ENCODE measurements at regions not wholly inside any gene's neighbourhood (a gene's known extent, or its start where the extent isn't known, plus 50 kb on each side); places are given as distances from the start of the nearest gene placed in this dataset.

- H3K36me3 ChIP-seq = no peaks in the 10 kb centered on the region
- peak; percentile 34 for DNase-seq
- H3K4me3 ChIP-seq = no peak overlapping the region
- H3K9me3 ChIP-seq = no peaks in the 10 kb centered on the region
- H3K27me3 ChIP-seq = no peaks in the 10 kb centered on the region
Observed at GRCh38 chr20:24736131-24736843, 212.8 kb upstream of the CST7 start.

DNA sequence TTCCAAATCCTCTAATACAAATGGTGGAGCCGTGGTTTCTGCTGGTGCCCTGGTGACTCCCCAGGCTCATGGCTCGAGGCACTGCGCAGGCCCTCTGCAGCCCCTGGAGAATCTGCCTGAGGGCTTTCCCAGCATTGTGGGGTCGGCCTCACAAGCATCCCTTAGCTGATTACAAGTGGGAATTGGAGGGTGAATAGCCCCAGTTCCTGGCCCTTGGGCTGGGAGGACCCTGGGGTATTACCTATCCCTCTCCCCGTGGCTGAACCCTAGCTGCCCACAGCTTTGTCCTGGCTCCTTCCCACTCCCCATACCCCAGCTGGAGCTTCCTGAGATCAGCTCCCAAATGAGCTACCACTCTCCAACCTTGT, 212.2 kb upstream of the CST7 start:
- Histone ChIP-seq H3K36me3 (no peaks in the 10 kb centered on the region), H3K4me3 (no peak overlapping the region)

GRCh38 chr20:24737212-24737850, 211.7 kb upstream of the CST7 start:
- H3K36me3 ChIP-seq = no peaks in the 10 kb centered on the region
- no peaks in the 10 kb centered on the region for H3K27me3 ChIP-seq
- H3K4me3 ChIP-seq = no peak overlapping the region
- H3K9me3 ChIP-seq = no peaks in the 10 kb centered on the region
- no peak for DNase-seq

More for the DNA sequence above, 212.2 kb upstream of the CST7 start:
- H3K27me3 ChIP-seq = no peaks in the 10 kb centered on the region
- H3K9me3 ChIP-seq = no peaks in the 10 kb centered on the region
- DNase-seq = no peak

DNA sequence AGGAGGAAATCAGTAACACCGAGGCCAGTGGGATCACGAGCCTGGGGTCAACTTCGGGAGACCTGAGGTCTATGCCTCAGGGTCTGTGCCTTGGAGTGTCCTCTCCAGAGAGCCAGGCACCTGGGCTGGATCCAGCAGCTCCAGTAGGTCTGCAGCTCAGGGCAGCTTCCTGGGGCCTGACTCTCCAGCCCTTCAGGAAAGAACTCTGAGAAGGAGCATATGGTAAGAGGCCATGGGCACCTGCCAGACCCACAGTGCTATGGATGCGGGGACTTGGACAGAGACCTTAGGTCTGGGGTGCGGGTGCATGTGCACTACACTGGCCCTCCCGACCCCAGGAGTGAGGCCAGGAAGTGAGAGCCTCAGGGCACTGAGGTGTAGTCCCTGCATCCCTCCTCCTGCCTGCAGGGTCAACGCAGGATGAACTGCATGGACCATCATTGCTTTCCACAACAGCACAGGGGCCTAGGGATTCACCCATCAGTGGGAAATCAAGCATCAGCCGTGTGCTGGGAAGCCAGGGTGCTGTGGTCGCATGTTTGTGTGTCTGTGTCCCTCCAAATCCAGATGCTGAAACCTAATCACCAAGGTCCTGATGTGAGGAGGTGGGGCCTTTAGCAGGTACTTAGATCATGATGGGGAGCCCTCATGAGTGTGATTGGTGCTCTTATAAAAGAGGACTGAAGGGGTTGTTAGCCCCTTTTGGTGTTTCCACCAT, 210.9 kb upstream of the CST7 start:
- no peak for DNase-seq
- Histone ChIP-seq H3K36me3 (no peaks in the 10 kb centered on the region), H3K9me3 (no peaks in the 10 kb centered on the region), H3K4me3 (no peak overlapping the region), H3K27me3 (no peaks in the 10 kb centered on the region)

- Histone ChIP-seq H3K36me3 (no peaks in the 10 kb centered on the region), H3K4me3 (no peak overlapping the region), H3K9me3 (no peaks in the 10 kb centered on the region), H3K27me3 (no peaks in the 10 kb centered on the region)
- no peak for DNase-seq
Observed at GRCh38 chr20:24738981-24739633, 210.0 kb upstream of the CST7 start.

- Histone ChIP-seq H3K4me3 (no peak overlapping the region), H3K36me3 (no peaks in the 10 kb centered on the region), H3K9me3 (no peaks in the 10 kb centered on the region), H3K27me3 (no peaks in the 10 kb centered on the region)
- no peak for DNase-seq
Observed at GRCh38 chr20:24739746-24740145, 209.3 kb upstream of the CST7 start.

- no peak overlapping the region for H3K4me3 ChIP-seq
- no peaks in the 10 kb centered on the region for H3K9me3 ChIP-seq
- DNase-seq = no peak
- H3K27me3 ChIP-seq = no peaks in the 10 kb centered on the region
- H3K36me3 ChIP-seq = no peaks in the 10 kb centered on the region
Observed at GRCh38 chr20:24741493-24742072, 207.5 kb upstream of the CST7 start.

DNA sequence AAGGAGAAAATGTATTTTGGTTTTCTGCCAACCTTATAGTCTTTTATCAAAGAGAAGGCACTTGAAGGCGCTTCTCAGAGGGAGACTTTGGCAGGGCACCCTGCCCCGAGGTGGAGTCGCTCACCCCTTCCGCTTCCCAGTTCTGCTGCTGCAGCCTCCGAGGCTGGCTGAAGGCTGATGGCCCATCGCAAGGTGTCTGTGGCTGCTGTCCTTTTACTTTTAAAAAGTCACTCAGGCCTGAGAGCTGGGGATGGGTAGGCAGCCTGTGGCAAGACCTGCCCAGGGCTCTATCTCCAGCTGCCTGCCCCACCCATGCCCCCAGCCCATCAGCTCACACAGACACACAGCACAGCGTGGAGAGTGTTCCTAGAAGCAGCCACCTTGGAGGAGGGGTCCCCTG, 206.6 kb upstream of the CST7 start:
- Histone ChIP-seq H3K36me3 (no peaks in the 10 kb centered on the region), H3K9me3 (no peaks in the 10 kb centered on the region), H3K4me3 (no peak overlapping the region), H3K27me3 (no peaks in the 10 kb centered on the region)
- DNase-seq = no peak

DNA sequence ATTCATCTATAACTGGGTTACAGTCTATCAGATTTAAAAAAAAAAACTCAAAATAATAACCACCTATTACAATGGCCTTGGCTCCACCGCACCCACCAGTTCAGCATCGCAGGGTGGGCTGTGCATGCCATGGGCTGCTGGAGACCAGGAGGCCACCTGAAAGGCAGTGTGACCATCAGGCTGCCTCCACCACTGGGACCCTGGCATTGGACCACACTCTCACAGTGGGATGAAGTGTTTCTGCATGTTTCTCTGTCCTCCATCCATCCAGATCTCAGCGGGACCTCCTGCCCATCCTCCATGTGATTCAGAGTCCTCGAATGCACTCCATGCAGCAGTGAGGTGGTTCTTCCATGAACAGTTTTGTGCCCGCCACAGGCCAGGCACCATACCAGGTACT, 206.1 kb upstream of the CST7 start:
- no peaks in the 10 kb centered on the region for H3K36me3 ChIP-seq
- no peak overlapping the region for H3K4me3 ChIP-seq
- no peaks in the 10 kb centered on the region for H3K9me3 ChIP-seq
- no peaks in the 10 kb centered on the region for H3K27me3 ChIP-seq
- no peak for DNase-seq

DNA sequence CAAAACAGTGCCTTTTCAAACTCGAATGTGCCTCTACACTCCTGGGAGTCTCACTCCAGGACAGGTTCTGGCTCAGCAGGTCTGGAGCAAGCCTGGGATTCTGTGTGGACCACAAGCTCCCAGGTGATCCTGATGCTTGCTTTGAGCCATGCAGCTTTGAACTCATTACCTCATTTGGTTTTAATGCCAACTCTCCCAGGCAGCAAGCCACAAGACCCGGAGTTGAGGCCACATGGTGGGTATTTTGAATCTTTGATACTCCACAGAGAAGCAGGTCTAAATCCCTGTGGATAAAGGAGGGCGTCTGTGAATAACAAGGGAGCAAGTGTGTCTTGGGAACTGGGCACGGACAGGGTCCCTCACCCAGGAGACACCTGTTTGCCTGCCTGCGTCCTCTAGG, 205.4 kb upstream of the CST7 start:
- Histone ChIP-seq H3K36me3 (no peaks in the 10 kb centered on the region), H3K9me3 (no peaks in the 10 kb centered on the region), H3K4me3 (no peak overlapping the region), H3K27me3 (no peaks in the 10 kb centered on the region)
- DNase-seq = no peak

DNA sequence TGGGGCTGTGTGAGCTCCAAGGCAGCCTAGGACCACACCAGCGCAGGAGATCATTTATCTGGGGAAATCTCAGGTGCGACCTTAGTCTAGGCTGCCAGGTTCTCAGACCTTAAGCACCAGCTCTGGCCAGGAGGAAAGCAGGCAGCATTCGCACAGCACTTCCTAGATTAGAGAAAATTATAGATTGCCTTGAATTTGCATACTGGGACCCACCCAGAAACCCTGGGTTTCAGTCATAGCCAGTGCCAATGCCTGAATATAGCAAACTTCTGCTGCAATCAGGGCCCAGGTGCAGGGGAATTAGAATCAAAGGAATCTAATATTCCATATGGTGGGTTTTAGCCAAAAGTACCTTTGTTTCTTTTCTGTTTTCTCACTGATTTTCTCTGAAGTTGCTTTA, 204.3 kb upstream of the CST7 start:
- no peak for DNase-seq
- no peaks in the 10 kb centered on the region for H3K27me3 ChIP-seq
- no peaks in the 10 kb centered on the region for H3K9me3 ChIP-seq

GRCh38 chr20:24745206-24745605, 203.9 kb upstream of the CST7 start:
- Histone ChIP-seq H3K27me3 (no peaks in the 10 kb centered on the region), H3K4me3 (no peak overlapping the region), H3K9me3 (no peaks in the 10 kb centered on the region), H3K36me3 (no peaks in the 10 kb centered on the region)
- DNase-seq = no peak

More for the DNA sequence above, 204.3 kb upstream of the CST7 start:
- no peaks in the 10 kb centered on the region for H3K36me3 ChIP-seq
- no peak overlapping the region for H3K4me3 ChIP-seq

GRCh38 chr20:24745617-24746350, 203.3 kb upstream of the CST7 start:
- Histone ChIP-seq H3K36me3 (no peaks in the 10 kb centered on the region), H3K27me3 (no peaks in the 10 kb centered on the region), H3K4me3 (no peak overlapping the region), H3K9me3 (no peaks in the 10 kb centered on the region)
- DNase-seq = no peak

- DNase-seq = peak; percentile 85
- no peaks in the 10 kb centered on the region for H3K36me3 ChIP-seq
- H3K27me3 ChIP-seq = no peaks in the 10 kb centered on the region
- H3K4me3 ChIP-seq = no peak overlapping the region
- no peaks in the 10 kb centered on the region for H3K9me3 ChIP-seq
Observed at GRCh38 chr20:24746351-24746685, 202.8 kb upstream of the CST7 start.

- Histone ChIP-seq H3K27me3 (no peaks in the 10 kb centered on the region), H3K9me3 (no peaks in the 10 kb centered on the region), H3K36me3 (no peaks in the 10 kb centered on the region), H3K4me3 (no peak overlapping the region)
- DNase-seq = no peak
Observed at GRCh38 chr20:24747010-24747712, 201.9 kb upstream of the CST7 start.

All from MG63 (cell line).